Lower lobe of right lung (tissue), 2 donors: ENCODE measurements at regions not wholly inside any gene's neighbourhood (a gene's known extent, or its start where the extent isn't known, plus 50 kb on each side); places are given as distances from the start of the nearest gene placed in this dataset.

Source experiments
- ATAC-seq, 2 donors: fragments of 200-7000 bp; cut with Tn5 transposase; one replicate each; pipeline ENCODE4 v1.9.1; 2020 to 2022; ENCODE audit warnings: mild to moderate bottlenecking in 2 of 2, moderate library complexity in 2 of 2
- DNase-seq: peaks from one replicate; pipeline ENCODE4 v3.0.0-alpha.2; 2020
- H3K27ac ChIP-seq: fragments of 200-600 bp; one replicate; pipeline ENCODE4 v1.8.0; 2022
- H3K27me3 ChIP-seq: fragments of 200-600 bp; one replicate; pipeline ENCODE4 v1.8.0; 2022; ENCODE audit warnings: low read depth
- H3K36me3 ChIP-seq: fragments of 200-600 bp; one replicate; pipeline ENCODE4 v1.8.0; 2022; ENCODE audit warnings: mild to moderate bottlenecking
- H3K4me1 ChIP-seq: fragments of 200-600 bp; one replicate; pipeline ENCODE4 v1.8.0; 2022
- H3K4me3 ChIP-seq: fragments of 200-600 bp; one replicate; pipeline ENCODE4 v1.8.0; 2022; ENCODE audit warnings: mild to moderate bottlenecking
- H3K9me3 ChIP-seq: fragments of 200-600 bp; one replicate; pipeline ENCODE4 v1.8.0; 2022
- CTCF ChIP-seq: fragments of 200-600 bp; IDR thresholded peaks from one replicate; pipeline ENCODE4 v1.8.0; 2022; ENCODE audit warnings: antibody characterized with exemption, mild to moderate bottlenecking
- intact Hi-C: fragments of 100-400 bp; cut with DNase I; formaldehyde crosslinking; loops from one replicate; pipeline ENCODE4 v1.11.0; 2022
- donor health status: DM: no; HTN: yes; CAD: no; lungs with severe emphysema.

GRCh38 chr11:116239247-116239646 lies 533.5 kb downstream of the BUD13 start:
- H3K4me3 ChIP-seq: no peak overlapping the region
- intact Hi-C loops: no loop called here
- no peak overlapping the region for H3K27ac ChIP-seq
- H3K27me3 ChIP-seq: no peaks in the 10 kb centered on the region
- H3K4me1 ChIP-seq: no peaks in the 10 kb centered on the region
- DNase-seq: no peak
- TF ChIP-seq CTCF: no peak
- H3K9me3 ChIP-seq: no peaks in the 10 kb centered on the region
- ATAC-seq: no peak
- H3K36me3 ChIP-seq: no peaks in the 10 kb centered on the region

DNA sequence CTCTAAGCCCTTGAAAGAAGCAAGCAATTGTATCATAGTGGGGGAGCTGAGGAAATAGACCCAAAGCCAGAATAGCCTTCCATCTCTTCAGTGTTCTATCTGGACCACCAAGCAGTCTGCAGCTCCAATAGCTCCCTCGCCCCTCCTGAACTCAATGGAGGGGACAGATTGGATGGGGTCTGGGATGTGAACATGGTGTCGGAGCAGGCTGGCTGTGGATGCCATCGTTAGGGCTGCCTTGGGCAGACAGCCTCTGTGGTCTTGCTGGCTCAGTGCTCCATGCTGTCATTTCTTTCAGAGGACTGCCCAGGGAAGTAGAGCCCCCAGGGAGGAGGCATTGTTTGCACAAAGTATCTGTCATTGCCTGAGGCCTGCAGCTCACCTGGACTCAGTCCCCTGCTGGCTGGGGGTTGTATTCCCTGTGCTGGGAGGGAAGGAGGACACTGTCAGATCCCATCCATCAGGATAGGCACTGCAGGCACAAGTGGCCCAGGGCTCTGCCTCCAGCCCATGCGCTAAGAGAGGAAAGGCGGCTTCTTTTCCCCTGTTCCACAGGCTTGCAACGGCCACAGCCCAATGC lies 537.7 kb downstream of the BUD13 start:
- Histone ChIP-seq H3K4me1 (peaks cover 12% of the 10 kb centered on the region), H3K9me3 (no peaks in the 10 kb centered on the region), H3K4me3 (no peak overlapping the region), H3K27ac (no peak overlapping the region), H3K36me3 (no peaks in the 10 kb centered on the region), H3K27me3 (no peaks in the 10 kb centered on the region)
- DNase-seq (no peak), ATAC-seq (no peak)
- intact Hi-C loops: no loop called here
- no peak for TF ChIP-seq CTCF

- H3K27me3 ChIP-seq: no peaks in the 10 kb centered on the region
- no peak overlapping the region for H3K4me3 ChIP-seq
- DNase-seq (no peak), ATAC-seq (no peak)
- H3K36me3 ChIP-seq: no peaks in the 10 kb centered on the region
- no peaks in the 10 kb centered on the region for H3K9me3 ChIP-seq
- H3K27ac ChIP-seq: no peak overlapping the region
- intact Hi-C loops: no loop called here
- no peak for TF ChIP-seq CTCF
- peaks cover 12% of the 10 kb centered on the region for H3K4me1 ChIP-seq
These were observed 539.2 kb downstream of the BUD13 start for GRCh38 chr11:116233561-116233960.

- no peak overlapping the region for H3K4me3 ChIP-seq
- H3K36me3 ChIP-seq: no peaks in the 10 kb centered on the region
- peaks cover 12% of the 10 kb centered on the region for H3K4me1 ChIP-seq
- no peaks in the 10 kb centered on the region for H3K27me3 ChIP-seq
- peak overlapping the region; percentile 15 for H3K27ac ChIP-seq
- ATAC-seq (no peak), DNase-seq (no peak)
- no peak for TF ChIP-seq CTCF
- intact Hi-C loops: no loop called here
- H3K9me3 ChIP-seq: no peaks in the 10 kb centered on the region
These were observed 540.4 kb downstream of the BUD13 start for GRCh38 chr11:116232364-116232828.

DNA sequence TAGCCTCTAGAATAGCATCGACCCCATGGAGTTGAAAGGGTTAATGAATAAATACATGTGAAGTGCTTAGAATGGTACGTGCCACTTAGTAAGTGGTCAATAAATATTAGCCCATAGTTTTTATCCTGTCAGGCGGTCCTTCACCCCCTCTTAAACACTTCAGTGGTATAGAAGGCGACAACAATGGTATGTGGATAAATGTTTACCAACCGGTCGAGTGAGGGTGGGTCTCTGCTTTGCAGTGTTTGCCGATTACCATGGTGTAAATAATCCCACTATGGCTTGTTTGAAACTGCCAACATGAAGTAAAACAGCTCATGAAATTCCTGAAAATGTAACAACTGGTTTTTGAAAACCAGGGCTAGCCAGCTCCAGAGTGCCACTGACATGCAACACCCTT lies 541.2 kb downstream of the BUD13 start:
- Histone ChIP-seq H3K9me3 (no peaks in the 10 kb centered on the region), H3K27ac (no peak overlapping the region), H3K27me3 (no peaks in the 10 kb centered on the region), H3K4me1 (peaks cover 12% of the 10 kb centered on the region), H3K36me3 (no peaks in the 10 kb centered on the region), H3K4me3 (no peak overlapping the region)
- ATAC-seq (peak; percentile 87 to 91), DNase-seq (no peak)
- no peak for TF ChIP-seq CTCF
- intact Hi-C loops: no loop called here

- Histone ChIP-seq H3K27me3 (no peaks in the 10 kb centered on the region), H3K27ac (no peak overlapping the region), H3K4me1 (peaks cover 12% of the 10 kb centered on the region), H3K9me3 (no peaks in the 10 kb centered on the region), H3K36me3 (no peaks in the 10 kb centered on the region), H3K4me3 (no peak overlapping the region)
- no peak for ATAC-seq
- no peak for DNase-seq
- TF ChIP-seq CTCF: no peak
- intact Hi-C loops: no loop called here
These were observed 542.3 kb downstream of the BUD13 start for GRCh38 chr11:116230438-116230837.
